Liver (tissue), 3 donors: ENCODE measurements at regions not wholly inside any gene's neighbourhood (a gene's known extent, or its start where the extent isn't known, plus 50 kb on each side); places are given as distances from the start of the nearest gene placed in this dataset.

Experiments
- CTCF ChIP-seq: fragments of 150-350 bp; IDR thresholded peaks from 2 replicates; pipeline ENCODE4 v1.5.1; 2017; ENCODE audit warnings: improper control_type of control experiment, low read depth, low read length; ENCODE audit not compliant: missing input control
- MAX ChIP-seq: IDR thresholded peaks from 2 replicates; pipeline ENCODE4 v1.6.1; 2016; ENCODE audit warnings: antibody characterized with exemption
- REST ChIP-seq: IDR thresholded peaks from 2 replicates; pipeline ENCODE4 v1.6.1; 2016; ENCODE audit warnings: antibody characterized with exemption, mild to moderate bottlenecking
- RXRA ChIP-seq, 2 donors: IDR thresholded peaks; 2 replicates each; pipeline ENCODE4 v1.6.1; 2017 to 2018; ENCODE audit warnings: antibody characterized with exemption in 2 of 2, mild to moderate bottlenecking in 1 of 2
- YY1 ChIP-seq: IDR thresholded peaks from 2 replicates; pipeline ENCODE4 v1.6.1; 2016; ENCODE audit warnings: antibody characterized with exemption, mild to moderate bottlenecking
- donor health status: healthy.
- donor health status: healthy.

- no peak for TF ChIP-seq CTCF
- no peak for TF ChIP-seq YY1
- TF ChIP-seq RXRA (IDR thresholded peaks at IDR 0.05): no peak
- TF ChIP-seq REST: no peak
- no peak for TF ChIP-seq MAX
These were observed 425.1 kb downstream of the GPM6A start for GRCh38 chr4:175386776-175387507.
